ENCODE measurements at regions not wholly inside any gene's neighbourhood (a gene's known extent, or its start where the extent isn't known, plus 50 kb on each side); places are given as distances from the start of the nearest gene placed in this dataset.

- H3K27ac ChIP-seq (ENCODE audit: low read depth, low read length), result no peak overlapping the region
- H3K9me3 ChIP-seq (ENCODE audit: low read depth, low read length), result no peaks in the 10 kb centered on the region
- no peaks in the 10 kb centered on the region for H3K4me1 ChIP-seq (ENCODE audit: insufficient read depth, low read length)
- no peaks in the 10 kb centered on the region for H3K79me2 ChIP-seq (ENCODE audit: insufficient read depth, low read length)
- TF ChIP-seq CTCF (IDR thresholded peaks at IDR 0.05; ENCODE audit: extremely low read depth, low read depth, low read length), result no peak
- DNase-seq (ENCODE audit: insufficient read length, low spot score, missing footprints), result no peak
- no peak overlapping the region for H3K4me2 ChIP-seq (ENCODE audit: insufficient read depth, low read length)
- no peaks in the 10 kb centered on the region for H4K20me1 ChIP-seq (ENCODE audit: insufficient read depth, low read length)
- H2AFZ ChIP-seq (ENCODE audit: low read length), result no peak overlapping the region
- no peaks in the 10 kb centered on the region for H3K27me3 ChIP-seq (ENCODE audit: insufficient read depth, low read length)
- no peaks in the 10 kb centered on the region for H3K36me3 ChIP-seq (ENCODE audit: insufficient read depth, low read length)
- no peak overlapping the region for H3K4me3 ChIP-seq (ENCODE audit: insufficient read depth, low read length)
These were observed 78.2 kb upstream of the GCFC2 start for GRCh38 chr2:75788902-75789301.

- no peaks in the 10 kb centered on the region for H3K9me3 ChIP-seq (ENCODE audit: low read depth, low read length)
- no peak overlapping the region for H3K4me2 ChIP-seq (ENCODE audit: insufficient read depth, low read length)
- H3K36me3 ChIP-seq (ENCODE audit: insufficient read depth, low read length), result no peaks in the 10 kb centered on the region
- no peaks in the 10 kb centered on the region for H3K4me1 ChIP-seq (ENCODE audit: insufficient read depth, low read length)
- H3K4me3 ChIP-seq (ENCODE audit: insufficient read depth, low read length), result no peak overlapping the region
- DNase-seq (ENCODE audit: insufficient read length, low spot score, missing footprints), result no peak
- no peaks in the 10 kb centered on the region for H4K20me1 ChIP-seq (ENCODE audit: insufficient read depth, low read length)
- H3K27ac ChIP-seq (ENCODE audit: low read depth, low read length), result no peak overlapping the region
- no peak overlapping the region for H2AFZ ChIP-seq (ENCODE audit: low read length)
- H3K27me3 ChIP-seq (ENCODE audit: insufficient read depth, low read length), result no peaks in the 10 kb centered on the region
- no peaks in the 10 kb centered on the region for H3K79me2 ChIP-seq (ENCODE audit: insufficient read depth, low read length)
- TF ChIP-seq CTCF (IDR thresholded peaks at IDR 0.05; ENCODE audit: extremely low read depth, low read depth, low read length), result no peak
These were observed 77.4 kb upstream of the GCFC2 start for GRCh38 chr2:75788154-75788553.

GRCh38 chr2:75787532-75788132 is 76.9 kb upstream of the GCFC2 start:
- no peak overlapping the region for H3K4me3 ChIP-seq (ENCODE audit: insufficient read depth, low read length)
- peak; percentile 13 for DNase-seq (ENCODE audit: insufficient read length, low spot score, missing footprints)
- no peaks in the 10 kb centered on the region for H3K27me3 ChIP-seq (ENCODE audit: insufficient read depth, low read length)
- no peak overlapping the region for H3K4me2 ChIP-seq (ENCODE audit: insufficient read depth, low read length)
- no peak overlapping the region for H2AFZ ChIP-seq (ENCODE audit: low read length)
- H3K36me3 ChIP-seq (ENCODE audit: insufficient read depth, low read length), result no peaks in the 10 kb centered on the region
- no peaks in the 10 kb centered on the region for H3K79me2 ChIP-seq (ENCODE audit: insufficient read depth, low read length)
- no peaks in the 10 kb centered on the region for H3K9me3 ChIP-seq (ENCODE audit: low read depth, low read length)
- H3K4me1 ChIP-seq (ENCODE audit: insufficient read depth, low read length), result no peaks in the 10 kb centered on the region
- no peak overlapping the region for H3K27ac ChIP-seq (ENCODE audit: low read depth, low read length)
- peak; percentile 49 for TF ChIP-seq CTCF (IDR thresholded peaks at IDR 0.05; ENCODE audit: extremely low read depth, low read depth, low read length)
- no peaks in the 10 kb centered on the region for H4K20me1 ChIP-seq (ENCODE audit: insufficient read depth, low read length)

- Histone ChIP-seq H3K36me3 (ENCODE audit: insufficient read depth, low read length) (no peaks in the 10 kb centered on the region), H3K27me3 (ENCODE audit: insufficient read depth, low read length) (no peaks in the 10 kb centered on the region), H2AFZ (ENCODE audit: low read length) (no peak overlapping the region), H3K79me2 (ENCODE audit: insufficient read depth, low read length) (no peaks in the 10 kb centered on the region), H4K20me1 (ENCODE audit: insufficient read depth, low read length) (no peaks in the 10 kb centered on the region), H3K4me1 (ENCODE audit: insufficient read depth, low read length) (no peaks in the 10 kb centered on the region), H3K9me3 (ENCODE audit: low read depth, low read length) (no peaks in the 10 kb centered on the region), H3K4me2 (ENCODE audit: insufficient read depth, low read length) (no peak overlapping the region), H3K27ac (ENCODE audit: low read depth, low read length) (no peak overlapping the region), H3K4me3 (ENCODE audit: insufficient read depth, low read length) (no peak overlapping the region)
- DNase-seq (ENCODE audit: insufficient read length, low spot score, missing footprints), result no peak
- no peak for TF ChIP-seq CTCF (IDR thresholded peaks at IDR 0.05; ENCODE audit: extremely low read depth, low read depth, low read length)
These were observed 64.7 kb upstream of the GCFC2 start for GRCh38 chr2:75775311-75775823.
